SKM-1 (cell line): ENCODE measurements at regions not wholly inside any gene's neighbourhood (a gene's known extent, or its start where the extent isn't known, plus 50 kb on each side); places are given as distances from the start of the nearest gene placed in this dataset.
"Not testable (repeated sequence)": the region's sequence is repeated elsewhere in the genome, so short reads cannot be mapped to it uniquely, and the experiment has no call there.

ENCODE experiments used
- DNase-seq: peaks from one replicate; lab custom pipeline; 2025; ENCODE audit not compliant: unreplicated experiment; lab: John Stamatoyannopoulos, UW

DNA sequence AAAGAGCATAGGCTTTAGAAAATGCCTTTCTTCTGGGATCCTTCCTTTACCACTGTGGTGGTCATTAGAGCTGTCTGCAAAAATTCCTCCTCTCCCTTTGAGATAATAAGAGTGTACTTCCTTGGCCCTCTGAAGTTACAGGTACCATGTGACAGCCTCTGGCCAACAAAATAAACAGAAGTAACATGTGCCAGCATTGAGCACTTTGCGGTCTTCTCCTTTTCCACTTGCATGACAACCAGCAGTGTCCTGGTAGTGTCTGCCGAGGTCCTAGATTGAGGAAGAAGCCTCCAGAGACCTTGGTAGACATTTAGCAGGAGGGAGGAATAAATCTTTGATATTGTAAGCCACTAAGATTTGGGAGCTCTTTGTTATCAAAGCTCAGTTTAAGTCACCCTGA is 87.5 kb upstream of the ARID1B start:
- peak; percentile 44 for DNase-seq

DNA sequence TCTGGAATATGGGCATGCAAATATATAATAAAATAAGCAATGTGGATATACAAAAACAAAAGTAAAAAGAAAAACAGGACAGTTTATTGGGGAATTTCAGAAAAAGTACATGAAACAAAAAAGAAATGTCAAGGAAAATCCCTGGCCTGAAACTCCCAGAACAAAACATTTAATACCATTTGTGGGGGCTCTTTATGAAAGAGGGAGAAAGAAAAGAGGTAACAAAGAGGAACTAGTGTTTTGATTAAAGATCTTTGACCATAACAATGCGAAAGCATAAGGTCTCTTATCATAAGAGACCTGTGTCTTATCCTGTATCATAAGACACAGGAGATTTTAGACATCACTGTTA is 88.6 kb upstream of the ARID1B start:
- DNase-seq: no peak

DNA sequence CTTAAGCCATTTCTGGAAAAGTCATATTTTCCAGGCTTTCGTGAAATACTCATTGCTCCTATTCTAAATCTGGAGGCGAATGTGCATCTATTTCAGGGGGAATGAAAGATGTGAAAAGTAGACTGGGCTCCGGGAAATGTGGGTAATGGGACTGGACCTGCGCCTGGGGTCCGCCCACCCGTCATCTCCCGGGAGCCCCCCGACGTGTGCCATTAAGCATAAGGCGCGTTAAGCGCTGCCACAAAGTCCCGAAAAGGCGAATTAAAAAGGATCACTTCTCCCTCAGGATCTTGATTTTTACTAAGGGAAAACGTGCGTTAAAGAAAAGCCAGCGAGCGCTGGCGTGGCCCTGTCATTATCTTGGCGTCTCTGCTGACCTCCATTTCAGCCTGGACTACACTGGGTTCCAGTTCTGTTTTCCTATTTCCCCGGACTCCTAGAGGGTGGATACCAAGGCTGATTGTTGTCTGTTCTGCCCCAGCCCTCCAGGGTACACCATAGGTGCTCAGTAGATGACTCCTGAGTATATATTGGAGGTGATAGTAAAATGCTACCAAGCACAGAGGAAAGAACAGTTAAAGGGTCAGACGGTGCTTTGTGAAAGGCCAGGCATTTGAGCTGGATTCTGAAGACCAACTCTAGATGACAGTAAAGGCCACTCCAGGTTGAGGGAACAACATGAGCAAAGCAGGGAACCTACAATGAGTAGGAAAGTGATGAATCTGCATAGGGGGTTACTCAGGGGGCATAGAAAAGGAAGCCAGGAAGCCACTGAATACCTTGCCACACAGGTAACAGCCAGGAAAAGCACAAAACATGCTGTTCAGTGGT is 89.2 kb upstream of the ARID1B start:
- no peak for DNase-seq

DNA sequence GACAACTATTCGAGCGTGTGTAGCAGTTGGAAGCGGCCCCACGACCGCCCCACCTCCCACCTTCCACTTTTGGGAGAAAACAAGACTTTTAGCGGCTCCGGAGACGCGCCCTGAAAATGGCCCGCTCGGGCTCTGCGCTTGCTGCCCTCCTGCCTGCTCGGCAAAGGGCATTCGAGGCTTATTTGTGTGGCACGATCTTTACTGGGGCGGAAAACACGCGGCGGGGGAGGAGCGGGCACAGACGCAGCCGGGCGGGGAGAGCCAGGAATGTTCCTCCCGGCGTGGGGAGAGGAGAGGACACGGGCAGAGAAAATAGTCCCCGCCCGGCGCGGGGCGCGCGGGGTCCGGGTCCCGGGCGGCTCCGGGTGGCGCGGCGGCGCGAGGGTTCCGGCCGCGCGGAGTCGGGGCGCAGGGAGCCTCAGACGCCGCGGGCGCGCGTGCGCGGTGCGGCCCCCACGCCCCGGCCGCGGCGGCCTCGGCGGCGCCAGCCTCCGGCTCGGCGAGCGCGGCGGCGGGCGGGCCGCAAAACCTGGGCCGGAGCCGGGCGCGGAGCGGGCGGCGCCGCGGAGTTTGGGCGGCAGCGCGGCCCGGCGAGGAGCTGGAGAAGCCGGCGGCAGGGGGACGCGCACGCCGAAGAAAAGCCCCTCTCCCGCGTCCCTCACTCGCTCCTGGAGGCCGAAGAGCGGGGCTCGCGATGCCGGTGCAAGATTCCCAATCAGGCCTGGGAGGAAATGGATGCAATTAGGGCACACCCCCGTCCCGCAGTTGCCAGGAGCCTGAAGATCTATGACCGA is 90.0 kb upstream of the ARID1B start:
- DNase-seq: peak; percentile 65

DNA sequence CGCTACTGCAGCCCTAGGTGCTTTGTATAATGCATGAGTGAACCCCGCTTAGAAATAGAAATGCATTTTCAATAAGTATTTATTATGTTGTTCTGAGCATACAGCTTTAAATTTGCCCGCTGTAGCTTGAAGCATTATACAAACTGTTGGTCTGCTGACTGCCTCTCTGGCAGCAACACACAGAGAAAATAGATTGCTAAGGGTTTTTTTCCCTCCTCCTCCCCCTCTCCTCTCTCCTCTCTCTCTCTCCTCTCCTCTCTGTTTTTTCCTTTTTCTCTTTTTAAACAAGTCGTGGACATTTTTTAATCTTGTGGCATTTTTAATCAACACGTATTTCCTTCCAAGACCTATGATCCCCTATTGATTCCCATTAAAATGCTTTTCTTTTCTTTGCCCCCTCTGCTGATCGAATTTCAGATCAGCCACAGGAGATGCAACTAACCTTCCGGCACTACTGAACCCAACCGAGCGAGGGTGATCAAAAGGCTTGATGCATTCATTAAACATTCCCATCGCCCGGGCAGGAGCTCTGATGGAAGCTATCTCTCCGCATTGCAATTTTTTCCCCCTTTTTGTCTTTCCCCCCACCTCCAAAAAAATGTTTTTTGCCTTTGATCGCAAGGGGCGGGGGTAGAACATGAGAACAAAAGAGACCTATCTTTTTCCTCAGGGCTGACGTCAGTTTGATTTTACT is 90.7 kb upstream of the ARID1B start:
- no peak for DNase-seq

DNA sequence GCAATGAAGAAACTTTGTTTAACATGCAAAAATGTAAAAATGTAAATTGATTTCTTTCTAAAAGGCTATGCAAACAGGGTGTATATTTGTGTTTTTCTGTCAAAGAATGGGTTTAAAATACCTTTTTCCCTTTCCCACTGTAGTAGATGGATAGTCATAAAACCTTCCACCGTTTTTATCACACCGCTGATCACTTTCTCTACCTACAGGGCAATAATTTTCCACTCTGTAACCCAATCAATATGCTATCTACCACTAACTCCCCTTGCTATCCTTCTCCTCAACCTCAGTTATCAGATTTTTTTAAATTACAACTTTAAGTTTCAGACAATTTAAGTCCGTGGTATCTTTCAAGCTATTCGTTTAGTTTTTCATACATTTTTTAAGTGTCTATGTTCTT is 91.4 kb upstream of the ARID1B start:
- no peak for DNase-seq

DNA sequence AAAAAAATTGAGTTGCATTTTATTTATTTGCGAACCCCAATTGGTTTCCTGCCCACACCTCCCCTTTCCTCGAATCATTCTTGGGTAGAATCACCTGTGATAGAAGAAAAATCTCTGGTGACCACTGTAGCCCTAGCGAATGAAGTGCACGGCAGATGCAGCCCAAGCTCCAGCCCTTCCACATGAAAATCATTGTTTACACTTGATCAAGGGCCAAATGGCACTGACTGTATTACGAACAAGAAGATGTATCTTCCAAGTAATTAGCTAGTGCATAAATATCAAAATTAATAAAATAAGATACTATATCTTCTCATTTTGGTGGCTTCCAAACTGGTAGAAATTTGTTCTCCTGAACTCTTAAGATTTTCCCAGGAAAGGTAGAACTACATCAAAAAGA is 93.4 kb upstream of the ARID1B start:
- no peak for DNase-seq

DNA sequence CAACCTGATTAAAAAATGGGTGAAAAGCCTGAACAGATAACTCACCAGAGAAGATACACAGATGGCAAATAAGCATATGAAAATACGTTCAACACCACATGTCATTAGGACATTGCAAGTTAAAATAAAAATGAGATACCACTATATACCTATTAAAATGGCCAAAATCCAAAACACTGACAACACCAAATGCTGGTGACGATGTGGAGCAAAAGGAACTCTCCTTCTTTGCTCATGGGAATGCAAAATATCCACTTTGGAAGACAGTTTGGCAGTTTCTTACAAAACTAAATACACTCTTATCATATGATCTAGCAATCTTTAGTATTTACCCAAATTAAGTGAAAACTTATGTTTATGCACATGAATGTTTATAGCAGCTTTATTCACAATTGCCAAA is 100.5 kb upstream of the ARID1B start:
- no peak for DNase-seq

DNA sequence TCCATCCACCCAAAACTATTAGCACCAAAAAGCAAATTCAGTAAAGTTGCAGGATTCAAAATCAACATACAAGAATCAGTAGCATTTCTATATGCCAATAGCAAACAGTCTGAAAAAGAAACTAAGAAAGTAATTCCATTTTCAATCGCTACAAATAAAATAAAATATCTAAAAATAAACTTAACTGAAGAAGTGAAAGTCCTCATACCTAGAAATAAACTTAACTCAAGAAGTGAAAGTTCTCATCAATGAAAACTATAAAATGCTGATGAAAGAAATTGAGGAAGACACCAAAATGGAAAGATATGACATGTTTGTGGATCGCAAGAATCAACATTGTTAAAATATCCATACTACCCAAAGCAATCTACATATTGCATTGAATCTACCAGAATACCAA is 103.0 kb upstream of the ARID1B start:
- no peak for DNase-seq

DNA sequence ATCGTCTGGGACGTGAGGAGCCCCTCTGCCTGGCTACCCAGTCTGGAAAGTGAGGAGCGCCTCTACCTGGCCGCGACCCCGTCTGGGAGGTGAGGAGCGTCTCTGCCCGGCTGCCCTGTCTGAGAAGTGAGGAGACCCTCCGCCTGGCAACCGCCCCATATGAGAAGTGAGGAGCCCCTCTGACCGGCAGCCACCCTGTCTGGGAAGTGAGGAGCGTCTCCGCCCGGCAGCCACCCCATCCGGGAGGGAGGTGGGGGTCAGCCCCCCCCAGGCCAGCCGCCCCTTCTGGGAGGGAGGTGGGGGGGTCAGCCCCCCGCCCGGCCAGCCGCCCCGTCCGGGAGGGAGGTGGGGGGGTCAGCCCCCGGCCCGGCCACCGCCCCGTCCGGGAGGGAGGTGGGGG is 107.1 kb upstream of the ARID1B start:
- DNase-seq: not testable (repeated sequence)

DNA sequence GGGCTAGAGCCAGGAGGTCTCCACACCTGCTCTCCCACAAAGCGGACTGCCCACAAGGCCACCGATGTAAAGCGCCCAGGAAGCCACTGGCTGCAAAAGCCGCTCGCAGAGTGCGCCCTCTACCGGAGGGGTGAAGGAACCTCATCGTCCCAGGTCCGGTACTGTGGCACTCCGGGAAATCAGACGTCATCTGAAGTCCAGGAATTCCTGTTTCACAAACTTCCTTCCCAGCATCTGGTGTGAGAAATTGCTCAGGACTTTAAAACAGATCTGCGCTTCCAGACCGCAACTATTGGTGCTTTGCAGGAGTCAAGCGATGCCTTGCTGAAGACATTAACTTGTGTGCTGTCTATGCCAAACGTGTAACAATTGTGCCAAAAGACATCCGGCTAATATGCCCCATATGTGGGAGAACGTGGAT is 115.1 kb upstream of the ARID1B start:
- no peak for DNase-seq

DNA sequence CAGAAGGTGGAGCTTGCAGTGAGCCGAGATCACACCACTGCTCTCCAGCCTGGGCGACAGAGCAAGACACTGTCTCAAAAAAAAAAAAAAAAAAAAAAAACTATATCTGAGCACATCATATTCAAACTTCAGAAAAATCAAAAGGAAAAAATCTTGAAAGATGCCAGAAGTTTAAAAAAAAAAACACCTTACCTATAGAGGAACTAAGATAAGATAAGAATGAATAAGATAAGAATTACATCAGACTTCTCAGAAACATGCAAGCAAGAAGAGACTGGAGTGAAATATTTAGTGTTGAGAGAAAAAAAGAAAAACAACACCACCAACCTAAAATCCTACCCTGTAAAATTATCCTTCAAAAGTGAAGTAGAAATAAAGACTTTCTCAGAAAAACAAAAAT is 116.8 kb upstream of the ARID1B start:
- no peak for DNase-seq

DNA sequence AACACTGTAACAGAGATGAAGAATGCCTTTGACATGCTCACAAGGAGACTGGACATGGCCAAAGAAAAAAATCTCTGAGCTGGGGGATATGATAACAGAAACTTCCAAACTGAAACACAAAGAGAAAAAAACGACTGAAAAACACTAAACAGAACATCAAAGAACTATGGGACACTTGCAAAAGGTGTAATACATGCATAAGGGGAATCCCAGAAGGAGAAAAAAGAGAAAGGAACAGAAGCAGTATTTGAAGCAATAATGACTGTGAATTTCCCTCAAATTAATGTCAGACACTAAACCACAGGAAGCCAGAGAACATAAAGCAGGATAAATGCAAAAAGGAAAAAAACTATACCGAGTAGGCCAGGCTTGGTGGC is 117.4 kb upstream of the ARID1B start:
- no peak for DNase-seq

DNA sequence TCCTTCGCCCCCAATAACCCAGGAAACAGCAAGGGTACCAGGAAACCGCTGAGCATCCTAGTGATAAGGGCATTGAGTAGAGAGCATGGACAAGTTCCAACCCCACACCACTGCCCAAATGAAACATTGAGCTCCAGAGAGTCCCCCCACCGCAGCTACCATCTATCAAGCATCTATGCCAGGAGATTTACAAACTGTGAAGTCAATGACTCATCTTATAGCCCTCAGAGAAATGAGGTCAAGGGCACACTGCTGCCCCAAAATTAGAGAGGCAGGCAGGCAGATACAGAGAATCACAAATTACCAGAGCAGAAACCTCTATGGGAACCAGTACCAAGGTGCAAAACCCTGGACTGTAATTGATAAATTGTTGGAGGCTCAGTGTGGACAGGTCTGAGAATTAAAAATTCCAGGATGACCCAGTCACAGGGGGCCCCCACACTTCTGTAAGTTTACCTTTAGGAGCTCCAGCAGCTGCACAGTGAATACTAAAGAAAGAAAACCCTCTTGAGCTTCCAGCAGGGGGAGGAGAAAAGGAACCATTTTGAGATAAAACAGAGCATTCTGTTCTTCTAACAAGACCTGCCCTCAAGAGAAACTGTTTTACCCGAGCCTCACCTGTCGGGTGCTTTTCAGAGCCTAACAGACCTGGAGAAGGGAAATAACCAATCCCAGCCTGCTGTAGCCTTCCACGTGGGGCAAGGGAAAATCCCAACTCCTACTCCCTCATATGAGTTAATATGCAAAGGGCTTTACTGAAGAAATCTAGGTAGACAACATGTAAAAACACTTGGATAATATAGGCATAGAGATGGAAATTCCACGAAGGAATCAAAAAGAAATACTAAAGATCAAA is 118.0 kb upstream of the ARID1B start:
- no peak for DNase-seq

DNA sequence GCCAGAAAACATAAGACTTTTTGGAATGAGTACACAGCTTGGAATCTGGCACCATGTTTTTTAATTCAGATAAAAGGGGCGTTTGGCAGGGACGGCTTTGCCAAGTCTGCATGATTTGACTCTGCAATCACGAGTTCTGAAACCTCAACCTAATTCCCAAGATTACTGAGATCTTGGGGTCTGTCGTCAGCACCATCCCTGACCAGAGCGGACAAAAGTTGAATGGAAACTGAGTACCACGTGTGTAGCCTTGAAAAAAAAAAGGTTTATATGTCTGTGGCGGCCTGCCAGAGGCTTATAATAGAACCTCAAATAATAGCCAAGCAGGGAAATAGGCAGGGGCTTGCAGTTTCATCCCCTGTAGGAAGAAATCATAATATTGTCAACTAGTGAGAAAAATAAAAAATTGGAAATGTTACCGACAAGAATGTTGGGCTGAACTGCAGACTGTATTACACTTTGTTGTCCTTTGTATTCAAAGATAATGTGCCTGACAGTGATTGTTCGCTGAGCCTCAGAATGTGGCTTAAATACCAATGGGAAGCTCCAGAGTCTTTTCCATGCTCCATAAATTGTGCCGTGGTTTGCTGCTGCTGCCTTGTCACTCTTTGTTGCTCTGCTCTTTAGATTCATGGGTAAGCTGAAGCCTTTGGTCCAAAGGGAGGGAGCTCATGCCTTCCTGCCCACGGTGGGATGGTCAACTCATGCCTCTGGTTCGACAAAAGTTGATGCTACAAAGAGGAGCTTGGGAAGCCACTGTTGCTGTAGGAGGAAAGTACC is 118.8 kb upstream of the ARID1B start:
- DNase-seq: no peak

DNA sequence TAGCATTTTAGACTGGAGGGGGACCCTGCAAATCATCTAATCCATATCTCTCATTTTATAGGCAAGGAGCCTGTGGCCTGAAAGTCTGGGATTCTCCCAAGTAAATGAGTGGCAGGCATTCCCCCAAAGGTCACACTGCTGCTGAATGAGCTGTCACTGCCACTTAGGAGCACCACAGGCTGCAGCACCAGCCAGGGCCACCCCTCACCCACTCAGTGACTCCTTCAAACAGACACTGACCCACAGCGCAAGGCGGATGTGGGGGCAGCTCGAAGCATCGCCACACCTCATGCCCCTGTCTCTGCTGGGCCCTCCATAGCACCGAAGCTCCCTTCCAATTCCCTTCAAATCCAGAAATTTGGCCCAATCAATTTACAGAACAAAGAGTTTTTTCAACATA is 119.9 kb upstream of the ARID1B start:
- DNase-seq: no peak

DNA sequence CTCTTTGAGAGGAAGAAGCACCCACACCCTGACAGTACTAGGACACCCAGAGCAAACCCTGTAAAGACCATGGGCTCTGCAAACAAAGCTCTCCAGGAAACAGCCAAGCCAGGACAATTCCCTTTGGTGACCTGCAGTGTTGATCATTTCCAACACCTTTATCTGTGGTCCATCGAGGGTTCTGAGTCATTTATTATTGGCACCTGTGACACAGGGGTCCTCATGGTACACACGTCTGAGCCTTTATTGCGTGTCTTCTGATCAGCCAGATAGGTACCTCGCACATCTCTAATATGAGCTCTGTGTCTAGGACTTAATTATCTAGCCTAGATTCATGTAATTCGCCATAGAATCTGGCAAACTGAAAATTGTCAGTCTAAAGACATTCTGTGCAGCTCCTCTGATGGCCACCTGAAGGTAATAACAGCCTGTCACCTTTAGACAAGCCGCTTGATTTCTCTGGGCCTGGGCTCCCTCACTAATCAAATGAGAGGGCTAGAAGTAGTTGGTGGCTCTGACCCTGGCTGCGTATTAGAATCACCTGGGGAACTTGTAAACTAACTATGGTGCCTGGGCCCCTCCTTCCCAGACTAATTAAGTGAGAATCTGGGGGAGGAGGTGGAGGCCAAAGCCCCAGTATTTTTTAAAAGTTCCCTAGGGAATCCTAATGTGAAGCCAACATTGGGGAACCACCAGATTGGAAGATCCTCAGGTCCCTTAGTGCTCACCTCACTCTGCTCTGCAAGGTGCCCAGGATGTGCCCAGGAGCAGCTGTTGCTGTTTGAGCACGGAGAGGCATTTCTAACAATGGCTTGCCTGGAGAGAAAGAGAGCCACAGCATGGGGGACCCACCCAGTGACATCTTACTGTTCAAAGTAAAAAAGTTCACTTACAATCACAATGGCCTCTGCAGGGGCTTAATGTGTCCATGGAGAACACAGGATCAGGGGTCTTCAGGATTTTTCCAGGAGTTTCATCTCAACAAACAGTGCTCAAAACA is 122.0 kb upstream of the ARID1B start:
- DNase-seq: no peak

DNA sequence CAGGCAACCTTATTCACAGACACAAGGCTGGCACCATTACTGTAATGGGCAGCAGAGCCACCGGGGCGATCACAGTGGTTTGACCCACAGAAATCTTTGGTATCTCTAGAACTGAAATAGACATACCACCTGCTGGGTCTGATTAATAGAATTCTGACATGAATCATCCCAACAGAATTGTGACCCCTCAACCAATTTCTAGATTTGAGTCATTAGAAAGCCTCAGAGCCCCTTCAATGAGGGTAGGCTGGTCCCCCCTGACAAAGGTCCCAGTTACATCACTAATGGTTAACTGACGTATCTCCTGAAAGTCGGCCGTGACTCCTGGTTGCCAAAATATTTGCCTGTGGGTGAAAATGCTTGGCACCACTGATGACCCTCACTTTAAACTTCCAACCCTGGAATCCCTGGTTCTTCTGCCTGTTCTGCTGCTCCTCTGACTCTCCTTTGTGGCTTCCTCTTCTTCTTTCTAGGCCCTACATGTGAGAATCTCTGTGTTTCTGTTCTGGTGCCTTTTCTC is 124.9 kb upstream of the ARID1B start:
- DNase-seq: no peak

DNA sequence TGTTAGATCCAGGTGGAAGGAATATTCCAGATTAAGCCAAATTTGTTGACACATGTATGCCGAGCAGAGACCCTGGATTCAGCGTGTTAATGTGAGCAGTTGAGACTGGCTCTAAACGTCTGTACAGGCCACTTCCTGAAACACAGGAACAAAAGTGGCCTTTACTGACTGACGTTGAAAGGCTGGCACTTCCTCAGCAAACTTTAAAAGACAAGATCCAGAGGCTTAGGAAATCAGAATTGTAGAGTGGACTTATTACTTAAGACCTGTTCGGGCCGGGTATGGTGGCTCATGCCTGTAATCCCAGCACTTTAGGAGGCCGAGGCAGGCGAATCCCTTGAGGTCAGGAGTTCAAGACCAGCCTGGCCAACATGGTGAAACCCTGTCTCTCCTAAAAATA is 125.7 kb upstream of the ARID1B start:
- no peak for DNase-seq
